Testis (tissue), 2 donors: ENCODE measurements at regions not wholly inside any gene's neighbourhood (a gene's known extent, or its start where the extent isn't known, plus 50 kb on each side); places are given as distances from the start of the nearest gene placed in this dataset.

Source experiments
- CTCF ChIP-seq, 3 experiments: fragments of 450-650 bp in 2 of 3; fragments of 200-600 bp in 1 of 3; sonication (generic) in 1 of 3; IDR thresholded peaks; one replicate each; pipeline ENCODE4 v1.5.1; 2016 to 2019; ENCODE audit warnings: antibody characterized with exemption in 3 of 3, mild to moderate bottlenecking in 2 of 3, moderate library complexity in 1 of 3
- POLR2A ChIP-seq: fragments of 450-650 bp; IDR thresholded peaks from one replicate; pipeline ENCODE4 v1.6.1; 2017; ENCODE audit warnings: antibody characterized with exemption, mild to moderate bottlenecking, moderate library complexity

GRCh38 chr14:95455246-95455645 lies 61.2 kb downstream of the SYNE3 start:
- TF ChIP-seq CTCF (IDR thresholded peaks at IDR 0.05) = no peak
- TF ChIP-seq POLR2A = no peak
